Spinal cord (tissue), 9 donors: ENCODE measurements at regions not wholly inside any gene's neighbourhood (a gene's known extent, or its start where the extent isn't known, plus 50 kb on each side); places are given as distances from the start of the nearest gene placed in this dataset.

ENCODE experiments used
- DNase-seq, 6 donors: peaks; one replicate each; pipeline versions ENCODE4 v3.0.0 to v3.0.0-alpha.2; 2013 to 2015; ENCODE audit warnings: low spot score in 6 of 6, low read depth in 4 of 6
- H3K27ac ChIP-seq: one replicate; pipeline ENCODE4 v1.5.1; 2013; ENCODE audit warnings: low read depth, low read length, control low read depth
- H3K27me3 ChIP-seq: one replicate; pipeline ENCODE4 v1.6.1; 2013; ENCODE audit warnings: low read length; ENCODE audit not compliant: control insufficient read depth, insufficient read depth
- H3K36me3 ChIP-seq: one replicate; pipeline ENCODE4 v1.6.1; 2013; ENCODE audit warnings: low read length; ENCODE audit not compliant: control insufficient read depth, insufficient read depth
- H3K4me1 ChIP-seq: one replicate; pipeline ENCODE4 v1.6.1; 2013; ENCODE audit warnings: low read length; ENCODE audit not compliant: control insufficient read depth, insufficient read depth
- H3K4me3 ChIP-seq: one replicate; pipeline ENCODE4 v1.5.1; 2013; ENCODE audit warnings: low read depth, low read length, control low read depth
- H3K9me3 ChIP-seq: one replicate; pipeline ENCODE4 v1.6.1; 2013; ENCODE audit warnings: low read length; ENCODE audit not compliant: control insufficient read depth, insufficient read depth
- WGBS: methylation state at CpG from one replicate; pipeline ENCODE4 v1.1.5; 2013; ENCODE audit warnings: missing lambda C conversion rate; ENCODE audit not compliant: insufficient coverage; 5-methylcytosine and 5-hydroxymethylcytosine counted together
- donor health status: healthy.

- Histone ChIP-seq H3K36me3 (no peaks in the 10 kb centered on the region), H3K4me3 (no peak overlapping the region), H3K27ac (no peak overlapping the region), H3K4me1 (no peaks in the 10 kb centered on the region), H3K9me3 (no peaks in the 10 kb centered on the region), H3K27me3 (no peaks in the 10 kb centered on the region)
- peak in 4 of 6 donors; percentile 5 to 92 (median 42) for DNase-seq
- WGBS: 38% methylated on average over 4 of the region's 6 CpGs
These were observed 182.8 kb upstream of the GRID2 start for GRCh38 chr4:92120810-92121498.

GRCh38 chr4:92122911-92123310, 180.9 kb upstream of the GRID2 start:
- no peak overlapping the region for H3K4me3 ChIP-seq
- no CpG with 5 or more reads among the region's 3 CpGs for WGBS
- H3K27ac ChIP-seq: no peak overlapping the region
- DNase-seq: no peak
- H3K9me3 ChIP-seq: no peaks in the 10 kb centered on the region
- H3K36me3 ChIP-seq: no peaks in the 10 kb centered on the region
- H3K4me1 ChIP-seq: no peaks in the 10 kb centered on the region
- H3K27me3 ChIP-seq: no peaks in the 10 kb centered on the region

GRCh38 chr4:92128676-92129075, 175.1 kb upstream of the GRID2 start:
- no peak overlapping the region for H3K27ac ChIP-seq
- WGBS: no CpG with 5 or more reads among the region's 1 CpG
- no peaks in the 10 kb centered on the region for H3K27me3 ChIP-seq
- no peaks in the 10 kb centered on the region for H3K36me3 ChIP-seq
- H3K4me1 ChIP-seq: no peaks in the 10 kb centered on the region
- no peak for DNase-seq
- H3K4me3 ChIP-seq: no peak overlapping the region
- no peaks in the 10 kb centered on the region for H3K9me3 ChIP-seq

- WGBS: 89% methylated on average over 5 of the region's 5 CpGs
- H3K4me1 ChIP-seq: no peaks in the 10 kb centered on the region
- no peaks in the 10 kb centered on the region for H3K9me3 ChIP-seq
- no peaks in the 10 kb centered on the region for H3K27me3 ChIP-seq
- DNase-seq: no peak
- no peak overlapping the region for H3K27ac ChIP-seq
- no peaks in the 10 kb centered on the region for H3K36me3 ChIP-seq
- no peak overlapping the region for H3K4me3 ChIP-seq
These were observed 174.3 kb upstream of the GRID2 start for GRCh38 chr4:92129408-92129994.

GRCh38 chr4:92136434-92136833, 167.3 kb upstream of the GRID2 start:
- no peak for DNase-seq
- H3K9me3 ChIP-seq: peaks cover 4% of the 10 kb centered on the region
- WGBS: no CpG with 5 or more reads among the region's 3 CpGs

GRCh38 chr4:92163348-92163747, 140.4 kb upstream of the GRID2 start:
- H3K4me3 ChIP-seq: no peak overlapping the region
- no peaks in the 10 kb centered on the region for H3K4me1 ChIP-seq
- WGBS: 83% methylated on average over 1 of the region's 2 CpGs
- no peak for DNase-seq
- H3K27me3 ChIP-seq: no peaks in the 10 kb centered on the region
- peaks cover 5% of the 10 kb centered on the region for H3K9me3 ChIP-seq
- no peak overlapping the region for H3K27ac ChIP-seq
- H3K36me3 ChIP-seq: no peaks in the 10 kb centered on the region

More at GRCh38 chr4:92136434-92136833, 167.3 kb upstream of the GRID2 start:
- Histone ChIP-seq H3K4me1 (no peaks in the 10 kb centered on the region), H3K27me3 (no peaks in the 10 kb centered on the region), H3K36me3 (no peaks in the 10 kb centered on the region), H3K4me3 (no peak overlapping the region), H3K27ac (no peak overlapping the region)

GRCh38 chr4:92170340-92170739, 133.4 kb upstream of the GRID2 start:
- Histone ChIP-seq H3K4me1 (no peaks in the 10 kb centered on the region), H3K27ac (no peak overlapping the region), H3K36me3 (no peaks in the 10 kb centered on the region), H3K9me3 (no peaks in the 10 kb centered on the region), H3K4me3 (no peak overlapping the region), H3K27me3 (no peaks in the 10 kb centered on the region)
- whole genome bisulfite sequencing: no CpG with 5 or more reads among the region's 2 CpGs
- no peak for DNase-seq

- no peak for DNase-seq
- H3K27ac ChIP-seq: no peak overlapping the region
- no peaks in the 10 kb centered on the region for H3K27me3 ChIP-seq
- H3K4me3 ChIP-seq: no peak overlapping the region
- no peaks in the 10 kb centered on the region for H3K36me3 ChIP-seq
- no CpG with 5 or more reads among the region's 1 CpG for WGBS
- H3K9me3 ChIP-seq: no peaks in the 10 kb centered on the region
- no peaks in the 10 kb centered on the region for H3K4me1 ChIP-seq
These were observed 131.6 kb upstream of the GRID2 start for GRCh38 chr4:92172203-92172602.

GRCh38 chr4:92175250-92175649, 128.5 kb upstream of the GRID2 start:
- Histone ChIP-seq H3K36me3 (no peaks in the 10 kb centered on the region), H3K4me3 (no peak overlapping the region), H3K9me3 (no peaks in the 10 kb centered on the region), H3K27ac (no peak overlapping the region), H3K27me3 (no peaks in the 10 kb centered on the region), H3K4me1 (no peaks in the 10 kb centered on the region)
- WGBS: no CpG with 5 or more reads among the region's 1 CpG
- DNase-seq: no peak
